HG03378 (cell line): ENCODE measurements at regions not wholly inside any gene's neighbourhood (a gene's known extent, or its start where the extent isn't known, plus 50 kb on each side); places are given as distances from the start of the nearest gene placed in this dataset.

Source experiments
- ATAC-seq: cut with Tn5 transposase; IDR thresholded peaks from one replicate; pipeline ENCODE4 v1.9.1; 2021; ENCODE audit warnings: mild to moderate bottlenecking, moderate library complexity; ENCODE audit not compliant: unreplicated experiment

- ATAC-seq = no peak
Observed at GRCh38 chr6:153882411-153882810, 156.6 kb upstream of the OPRM1 start.

GRCh38 chr6:153873541-153873940, 165.5 kb upstream of the OPRM1 start:
- no peak for ATAC-seq

DNA sequence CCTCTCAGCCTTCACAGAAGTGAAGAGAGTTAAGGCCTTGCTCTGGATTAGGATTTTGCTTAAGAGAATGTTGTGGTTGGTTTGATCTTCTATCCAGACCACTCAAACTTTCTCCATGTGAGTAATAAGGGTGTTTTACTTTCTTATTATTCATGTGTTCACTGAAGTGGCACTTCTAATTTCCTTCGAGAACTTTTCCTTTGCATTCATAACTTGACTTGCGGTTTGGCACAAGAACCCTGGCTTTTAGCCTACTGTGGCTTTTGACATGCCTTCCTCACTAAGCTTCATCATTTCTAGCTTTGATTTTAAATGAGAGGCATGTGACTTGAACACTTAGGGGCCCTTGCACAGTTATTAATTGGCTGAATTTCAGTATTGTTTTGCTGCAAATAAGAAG, 166.1 kb upstream of the OPRM1 start:
- no peak for ATAC-seq

GRCh38 chr6:153862927-153863326, 176.1 kb upstream of the OPRM1 start:
- no peak for ATAC-seq

DNA sequence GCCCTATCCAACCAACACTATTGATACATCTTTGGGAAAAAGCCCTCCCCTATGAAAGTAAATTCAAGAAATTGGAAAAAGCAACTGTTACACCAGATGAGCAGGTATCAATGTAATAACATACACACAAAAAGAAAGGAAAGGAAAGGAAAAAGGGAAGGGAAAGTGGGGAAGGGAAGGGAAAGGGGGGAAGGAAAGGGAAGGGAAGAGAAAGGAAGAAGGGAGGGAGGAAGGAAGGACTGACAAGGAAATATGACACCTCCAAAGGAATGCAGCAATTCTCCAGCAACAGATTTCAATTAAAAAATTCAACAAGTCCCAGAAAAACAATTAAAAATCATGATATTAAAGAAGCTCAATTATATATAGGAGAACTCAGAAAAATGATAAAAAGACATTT, 176.9 kb upstream of the OPRM1 start:
- no peak for ATAC-seq

- peak; percentile 78 for ATAC-seq
Observed at GRCh38 chr6:153858529-153858928, 180.5 kb upstream of the OPRM1 start.

GRCh38 chr6:153856929-153857376, 182.1 kb upstream of the OPRM1 start:
- ATAC-seq = no peak

DNA sequence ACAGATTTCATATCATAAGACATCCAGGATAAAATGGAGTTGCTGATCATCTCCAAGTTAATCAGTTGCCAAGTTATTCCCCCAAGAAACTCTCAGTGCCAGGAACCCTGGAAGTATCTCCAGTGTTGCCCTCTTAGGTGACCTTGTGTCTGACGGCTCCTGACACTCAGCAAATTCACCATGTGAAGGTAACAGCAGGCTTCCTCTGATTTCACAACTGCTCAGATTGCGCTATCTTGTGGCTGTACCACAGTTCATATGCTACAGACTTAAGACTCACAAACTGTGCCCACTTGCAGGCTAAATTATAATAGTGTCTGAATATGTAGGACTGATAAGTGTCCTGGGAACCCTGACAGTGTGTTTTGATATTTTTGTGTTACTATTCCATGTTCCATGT, 186.6 kb upstream of the OPRM1 start:
- ATAC-seq = no peak

DNA sequence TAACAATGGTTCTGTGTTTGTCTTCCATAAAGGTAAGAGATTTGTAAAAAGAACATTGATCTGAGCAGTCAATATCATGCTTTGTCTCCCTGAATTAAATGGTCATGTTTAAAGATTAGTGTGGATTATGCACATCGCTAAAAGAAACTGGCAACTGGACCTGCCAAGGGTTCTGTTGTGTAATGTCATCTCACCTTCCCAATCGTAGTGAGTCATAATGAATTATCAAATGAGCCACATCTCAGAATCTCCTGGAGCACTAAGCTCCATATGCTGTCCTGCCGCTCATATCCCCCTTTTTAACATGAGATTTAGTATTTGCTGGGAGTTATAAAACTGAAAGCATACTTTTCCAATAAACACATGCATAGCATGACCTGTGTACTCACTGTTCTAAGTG, 187.0 kb upstream of the OPRM1 start:
- ATAC-seq = no peak

DNA sequence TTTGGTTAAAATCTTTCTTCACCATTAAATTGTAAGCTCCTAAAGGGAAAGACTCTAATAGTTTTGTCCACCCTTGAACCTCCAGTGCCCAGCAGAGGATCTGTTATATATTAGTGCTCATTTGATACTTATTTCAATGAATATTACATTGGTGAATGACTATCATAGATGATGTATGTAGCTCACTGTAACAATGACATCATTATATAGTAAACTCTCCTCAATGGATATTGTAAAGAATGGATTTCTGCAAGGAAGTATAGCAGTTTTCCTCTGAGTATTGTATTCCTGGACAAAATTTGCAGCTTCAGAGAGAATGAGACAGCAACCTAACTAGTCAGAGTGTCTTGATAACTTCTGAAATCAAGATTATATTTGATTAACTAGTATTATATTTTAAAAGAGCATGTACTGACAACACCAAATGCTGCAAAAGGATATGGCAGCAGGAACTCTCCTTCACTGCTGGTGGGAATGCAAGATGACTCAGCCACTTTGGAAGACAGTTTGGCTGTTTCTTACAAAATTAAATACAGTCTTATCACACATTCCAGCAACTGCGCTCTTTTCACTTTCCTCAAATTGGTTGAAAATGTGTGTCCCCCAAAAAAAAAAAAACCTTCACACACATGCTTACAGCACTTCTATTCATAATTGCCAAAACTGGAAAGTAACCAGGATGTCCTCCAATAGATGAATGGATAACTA, 189.8 kb upstream of the OPRM1 start:
- no peak for ATAC-seq

- ATAC-seq = no peak
Observed at GRCh38 chr6:153843420-153843819, 195.6 kb upstream of the OPRM1 start.

- ATAC-seq = no peak
Observed at GRCh38 chr6:153842491-153842890, 196.5 kb upstream of the OPRM1 start.

- ATAC-seq = no peak
Observed at GRCh38 chr6:153840039-153840850, 198.8 kb upstream of the OPRM1 start.

GRCh38 chr6:153832543-153832942, 206.5 kb upstream of the OPRM1 start:
- ATAC-seq = no peak

DNA sequence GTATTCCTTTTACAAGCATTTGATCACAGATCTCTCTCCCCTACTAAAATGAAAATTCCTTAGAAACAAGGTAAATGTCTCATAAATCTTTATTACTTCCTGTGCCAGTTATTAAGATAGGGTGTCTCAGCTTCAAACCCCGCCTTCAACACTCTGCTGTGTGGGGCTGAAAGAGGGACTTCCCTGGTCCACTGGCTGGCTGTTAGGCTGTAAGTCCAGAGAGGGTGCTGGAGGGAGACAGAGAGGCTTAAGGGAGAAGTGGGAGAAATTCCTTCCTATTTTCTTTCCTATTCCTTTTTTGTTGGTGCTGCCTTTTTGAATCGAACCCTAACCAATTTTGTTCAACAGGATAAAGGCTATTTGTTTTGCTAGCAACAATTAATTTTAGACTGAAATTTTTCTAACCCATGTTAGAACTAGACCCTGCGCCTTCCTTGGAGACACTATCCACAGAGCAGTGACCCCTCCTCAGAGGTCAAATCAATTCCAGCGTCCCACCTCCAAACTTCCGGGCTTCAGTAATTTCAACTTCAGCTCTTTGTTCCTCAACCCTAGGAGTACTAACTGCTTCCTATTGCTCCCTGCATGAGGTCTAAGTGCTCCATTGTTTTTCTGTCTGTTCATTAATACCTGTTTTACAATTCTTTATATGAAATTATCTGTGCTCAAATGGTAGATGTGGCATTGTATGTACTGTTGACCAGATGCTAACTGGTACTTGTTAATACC, 207.5 kb upstream of the OPRM1 start:
- no peak for ATAC-seq

DNA sequence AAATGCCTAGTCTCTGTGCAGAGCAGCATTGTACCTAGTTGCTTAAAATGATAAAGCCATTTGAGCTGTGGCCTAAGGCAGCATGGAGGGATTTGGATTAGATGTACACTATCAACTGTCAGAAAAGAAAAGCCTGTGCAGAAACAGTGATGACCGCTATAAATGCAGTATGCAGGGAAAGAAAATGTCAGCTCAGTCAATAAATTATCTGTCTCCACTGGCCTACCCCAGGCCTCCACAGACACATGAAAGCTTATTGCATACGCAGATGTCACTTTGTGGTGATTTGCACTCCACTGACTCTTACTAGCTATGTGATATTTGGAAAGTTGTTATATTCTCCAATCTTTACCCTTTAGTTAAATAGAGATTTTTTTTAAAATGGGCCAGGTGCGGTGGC, 221.9 kb upstream of the OPRM1 start:
- ATAC-seq = no peak

- ATAC-seq = no peak
Observed at GRCh38 chr6:153816366-153816765, 222.7 kb upstream of the OPRM1 start.

DNA sequence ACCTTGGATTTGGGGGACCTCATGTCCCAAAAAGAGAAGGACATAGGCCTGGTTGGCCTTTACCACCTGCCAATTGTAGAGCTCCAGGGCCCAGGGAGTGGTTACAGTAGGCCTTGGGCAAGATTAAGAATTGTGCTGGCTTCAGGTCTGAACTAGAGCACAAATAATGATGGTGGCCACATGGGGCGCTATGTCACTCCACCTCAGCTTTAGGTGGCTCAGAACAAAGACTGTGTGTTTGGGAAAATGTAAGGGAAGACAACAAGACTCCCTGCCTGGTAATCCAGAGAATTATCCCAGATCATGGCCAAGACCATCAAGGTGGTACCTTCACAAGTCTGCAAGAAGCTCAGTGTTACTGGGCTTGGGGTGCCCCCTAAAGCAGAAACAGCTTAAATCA, 224.9 kb upstream of the OPRM1 start:
- no peak for ATAC-seq

- ATAC-seq = no peak
Observed at GRCh38 chr6:153804755-153805330, 234.2 kb upstream of the OPRM1 start.

GRCh38 chr6:153801917-153802316, 237.1 kb upstream of the OPRM1 start:
- ATAC-seq = no peak

DNA sequence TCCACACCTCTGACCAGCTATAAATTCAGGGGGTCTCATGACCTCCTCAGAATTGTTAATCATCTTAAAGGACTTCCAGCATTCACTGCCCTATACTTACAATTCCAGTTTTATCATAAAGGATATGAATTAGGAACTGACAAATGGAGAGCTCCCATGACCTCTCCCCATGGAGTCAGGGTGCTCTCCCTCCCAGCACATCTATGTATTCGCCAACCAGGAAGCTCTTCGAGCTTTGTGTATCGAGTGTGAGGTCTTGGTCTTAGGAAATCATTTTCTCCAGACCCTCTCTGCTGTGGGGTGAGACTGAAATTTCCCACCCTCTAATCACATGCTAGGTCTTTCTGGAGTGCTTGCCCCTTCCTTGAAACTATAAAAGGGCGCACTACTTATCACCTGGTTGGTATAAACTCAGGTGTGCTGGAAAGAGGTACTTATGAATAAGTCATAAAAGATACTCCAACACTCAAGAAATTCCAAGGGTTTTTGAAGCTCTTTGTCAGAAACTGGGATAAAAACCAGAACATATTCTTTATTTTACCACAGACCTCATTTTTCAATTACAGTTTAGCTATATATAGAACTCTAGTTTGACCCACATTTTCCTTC, 238.4 kb upstream of the OPRM1 start:
- ATAC-seq = no peak
